ENCODE measurements at regions not wholly inside any gene's neighbourhood (a gene's known extent, or its start where the extent isn't known, plus 50 kb on each side); places are given as distances from the start of the nearest gene placed in this dataset.

DNA sequence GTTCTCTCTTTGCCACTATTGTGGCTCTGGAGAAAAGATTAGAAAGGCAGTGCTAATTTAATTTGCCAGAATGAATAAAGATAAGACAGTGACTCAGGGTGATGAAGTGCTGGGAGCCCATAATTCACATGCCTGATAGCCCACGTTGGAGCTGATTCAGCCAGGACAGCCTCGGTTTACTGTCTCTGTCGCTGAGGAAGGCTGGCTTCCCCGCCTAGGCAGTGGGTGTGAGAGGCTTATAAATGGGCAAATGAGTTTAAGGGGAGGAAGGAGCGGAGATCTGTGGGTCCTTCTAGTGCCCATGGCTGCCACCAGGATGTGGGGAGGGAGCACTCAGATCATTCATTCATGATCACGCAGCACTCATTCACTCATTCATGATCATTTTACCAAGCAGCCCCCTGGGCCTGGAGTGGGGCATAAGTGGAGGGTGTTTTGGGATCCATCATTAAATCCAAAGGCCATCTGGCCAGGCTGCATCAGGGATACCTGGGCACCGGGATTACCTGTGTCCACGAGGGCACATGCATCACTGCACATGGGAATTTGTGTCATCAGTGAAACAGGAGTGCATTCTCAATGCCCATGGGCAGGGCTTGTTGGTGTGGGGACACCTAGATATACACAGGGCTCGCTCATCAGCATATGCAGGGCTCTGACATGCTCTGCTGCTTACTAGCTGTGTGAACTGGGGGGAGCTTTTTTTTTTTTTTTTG lies 315.4 kb downstream of the MATN1 start:
- no peak for TF ChIP-seq POLR2AphosphoS5 (IDR thresholded peaks at IDR 0.05; ENCODE audit: low read depth, low read length)
- no peak for TF ChIP-seq TAF1 (IDR thresholded peaks at IDR 0.05; ENCODE audit: low read depth, low read length)
- TF ChIP-seq POLR2A (IDR thresholded peaks at IDR 0.05; ENCODE audit: low read depth, low read length), result no peak
- TF ChIP-seq SPI1 (IDR thresholded peaks at IDR 0.05; ENCODE audit: low read depth, low read length), result no peak
- TF ChIP-seq POU2F2 (IDR thresholded peaks at IDR 0.05; ENCODE audit: low read depth, low read length), result no peak
- TF ChIP-seq PAX5 (IDR thresholded peaks at IDR 0.05; ENCODE audit: insufficient read depth, low read length, severe bottlenecking), result no peak
